K562 (cell line): ENCODE measurements at regions not wholly inside any gene's neighbourhood (a gene's known extent, or its start where the extent isn't known, plus 50 kb on each side); places are given as distances from the start of the nearest gene placed in this dataset.

ENCODE experiments used
- ATAC-seq: fragments of 200-7000 bp; cut with Tn5 transposase; 3 replicates; pipeline ENCODE4 v1.9.1; 2020; ENCODE audit warnings: moderate library complexity
- BruUV-seq: library from RNA; stranded (reverse); fragments of 400-500 nt; replicated peaks from 2 replicates; lab custom pipeline; 2021; lab: Mats Ljungman, UMichigan
- CTCF ChIA-PET: fragments of 300-600 bp; formaldehyde crosslinking; extraction: SDS; loops from one replicate; lab custom pipeline; 2021; ENCODE audit warnings: low intra/inter-chr PET ratio; lab: Yijun Ruan, JAX
- POLR2A ChIA-PET: fragments of 300-600, 350-650 bp; sonication (Branson Sonifier 250); formaldehyde crosslinking; extraction: SDS; loops from one replicate; lab custom pipeline; 2021; ENCODE audit warnings: antibody characterized with exemption, inconsistent platforms; lab: Yijun Ruan, JAX
- DNase-seq, 4 experiments: peaks; one replicate each; pipeline versions ENCODE4 v3.0.0 to v3.0.0-alpha.2; 2011 to 2018; ENCODE audit warnings: low spot score in 3 of 4, mixed read lengths in 3 of 4; ENCODE audit errors: extremely low read depth in 1 of 4
- FAIRE-seq: peaks from 2 replicates; lab custom pipeline; 2011; peaks lifted over from hg19 to GRCh38; lab: Jason Lieb, UNC
- H2AFZ ChIP-seq: 2 replicates; pipeline ENCODE4 v1.6.0; 2011; ENCODE audit warnings: low read depth, low read length, control low read depth, inconsistent platforms
- H3K27ac ChIP-seq: fragments of 200-600 bp; 3 replicates; pipeline ENCODE4 v1.8.0; 2011; ENCODE audit warnings: low read depth, mild to moderate bottlenecking, control low read depth, inconsistent platforms, low read length, moderate library complexity, mixed read lengths; ENCODE audit errors: extremely low read depth
- H3K27me3 ChIP-seq, 2 experiments: fragments of 300-600 bp in 1 of 2; 2 replicates in 1 of 2; 3 replicates in 1 of 2; pipeline versions ENCODE4 v1.6.0 to v1.8.0; 2011; ENCODE audit warnings: inconsistent platforms in 2 of 2, low read length in 2 of 2, mild to moderate bottlenecking in 1 of 2, mixed read lengths in 1 of 2, moderate library complexity in 1 of 2; ENCODE audit not compliant: control insufficient read depth in 2 of 2, insufficient read depth in 2 of 2
- H3K36me3 ChIP-seq: fragments of 300-600 bp; 3 replicates; pipeline ENCODE4 v1.8.0; 2011; ENCODE audit warnings: mild to moderate bottlenecking, low read length, inconsistent platforms; ENCODE audit not compliant: control insufficient read depth, insufficient read depth
- H3K4me1 ChIP-seq, 2 experiments: fragments of 200-600 bp in 1 of 2; replicated peaks in 1 of 2; 2 replicates in 1 of 2; 3 replicates in 1 of 2; pipeline versions ENCODE4 v1.5.1 to v1.8.0; 2011; ENCODE audit warnings: inconsistent platforms in 2 of 2, low read length in 2 of 2, mild to moderate bottlenecking in 1 of 2, mixed read lengths in 1 of 2, moderate library complexity in 1 of 2; ENCODE audit not compliant: control insufficient read depth in 2 of 2, insufficient read depth in 2 of 2
- H3K4me2 ChIP-seq: 2 replicates; pipeline ENCODE4 v1.6.1; 2011; ENCODE audit warnings: low read length, control low read depth, inconsistent platforms, mixed read lengths; ENCODE audit not compliant: insufficient read depth
- H3K4me3 ChIP-seq: fragments of 200-600 bp; sonication (generic), shearing (Covaris generic); 2 replicates; pipeline ENCODE4 v1.5.1; 2016; ENCODE audit warnings: control low read depth, inconsistent platforms
- H3K79me2 ChIP-seq: fragments of 200-600 bp; 3 replicates; pipeline ENCODE4 v1.8.0; 2011; ENCODE audit warnings: low read length, inconsistent platforms; ENCODE audit not compliant: control insufficient read depth, insufficient read depth
- H3K9ac ChIP-seq, 2 experiments: 2 replicates each; pipeline versions ENCODE4 v1.6.0 to v1.6.1; 2011; ENCODE audit warnings: low read depth in 2 of 2, low read length in 2 of 2, control low read depth in 1 of 2, inconsistent platforms in 1 of 2, mild to moderate bottlenecking in 1 of 2, mixed read lengths in 1 of 2; ENCODE audit not compliant: insufficient read depth in 1 of 2
- H3K9me1 ChIP-seq: one replicate; pipeline ENCODE4 v1.6.0; 2011; ENCODE audit warnings: inconsistent platforms, mild to moderate bottlenecking, low read length, moderate library complexity; ENCODE audit not compliant: control insufficient read depth, insufficient read depth
- H3K9me3 ChIP-seq: replicated peaks from 2 replicates; pipeline ENCODE4 v1.5.1; 2011; ENCODE audit warnings: low read depth, low read length, inconsistent platforms; ENCODE audit not compliant: control insufficient read depth, insufficient read depth
- H4K20me1 ChIP-seq: replicated peaks from 2 replicates; pipeline ENCODE4 v1.6.1; 2011; ENCODE audit warnings: low read length, inconsistent platforms, mixed read lengths; ENCODE audit not compliant: control insufficient read depth, insufficient read depth
- BACH1 ChIP-seq: fragments of 200-800 bp; sonication (Bioruptor generic); IDR thresholded peaks from 2 replicates; pipeline ENCODE4 v1.6.1; 2016; ENCODE audit warnings: missing genetic modification characterization, missing compliant biosample characterization
- CBX8 ChIP-seq: fragments of 200-600 bp; sonication (generic); IDR thresholded peaks from 2 replicates; pipeline ENCODE4 v1.6.1; 2012; ENCODE audit warnings: borderline replicate concordance, mixed run types, low read depth, mild to moderate bottlenecking, moderate library complexity, mixed read lengths, low read length, control low read depth, inconsistent platforms; ENCODE audit not compliant: poor library complexity, severe bottlenecking; ENCODE audit errors: extremely low read depth
- EHMT2 ChIP-seq: fragments of 450-650 bp; IDR thresholded peaks from 2 replicates; pipeline ENCODE4 v1.6.1; 2018; ENCODE audit warnings: antibody characterized with exemption
- ELF4 ChIP-seq: fragments of 450-650 bp; formaldehyde crosslinking; IDR thresholded peaks from 2 replicates; pipeline ENCODE4 v1.4.0; 2022; ENCODE audit warnings: missing genetic modification characterization
- HDAC6 ChIP-seq: IDR thresholded peaks from 2 replicates; pipeline ENCODE4 v1.6.1; 2012; ENCODE audit warnings: low read depth, mild to moderate bottlenecking, control low read depth, inconsistent platforms, low read length, moderate library complexity
- NBN ChIP-seq: fragments of 450-650 bp; IDR thresholded peaks from 2 replicates; pipeline ENCODE4 v1.6.1; 2016; ENCODE audit warnings: low read depth, mild to moderate bottlenecking
- POLR2B ChIP-seq: fragments of 450-650 bp; IDR thresholded peaks from 2 replicates; pipeline ENCODE4 v1.6.1; 2018; ENCODE audit warnings: low read depth; ENCODE audit not compliant: partially characterized antibody
- POLR3A ChIP-seq: IDR thresholded peaks from 2 replicates; pipeline ENCODE4 v1.6.1; 2011; ENCODE audit warnings: borderline replicate concordance, mild to moderate bottlenecking, moderate library complexity; ENCODE audit not compliant: insufficient read length, insufficient read depth; ENCODE audit errors: extremely low read depth
- SAFB2 ChIP-seq: fragments of 200-400 bp; formaldehyde crosslinking; IDR thresholded peaks from 2 replicates; pipeline ENCODE4 v1.6.1; 2018; ENCODE audit warnings: borderline replicate concordance, low read length, low read depth, moderate library complexity; ENCODE audit not compliant: severe bottlenecking
- XRCC3 ChIP-seq: fragments of 450-650 bp; IDR thresholded peaks from 2 replicates; pipeline ENCODE4 v1.6.1; 2017; ENCODE audit warnings: mild to moderate bottlenecking, moderate library complexity
- ZC3H4 ChIP-seq: sonication (generic); formaldehyde crosslinking; IDR thresholded peaks from 2 replicates; pipeline ENCODE4 v1.9.0; 2021; ENCODE audit warnings: missing genetic modification reagents, borderline replicate concordance
- ZFP36 ChIP-seq: fragments of 150-350 bp; IDR thresholded peaks from 2 replicates; pipeline ENCODE4 v1.6.1; 2018; ENCODE audit warnings: low read length, low read depth; ENCODE audit not compliant: partially characterized antibody
- ZNF217 ChIP-seq: sonication (generic); formaldehyde crosslinking; IDR thresholded peaks from 2 replicates; pipeline ENCODE4 v1.8.0; 2022; ENCODE audit warnings: mild to moderate bottlenecking, missing genetic modification reagents
- ZNF347 ChIP-seq: fragments of 450-650 bp; formaldehyde crosslinking; IDR thresholded peaks from 2 replicates; pipeline ENCODE4 v1.4.0; 2020; ENCODE audit warnings: low read depth, mild to moderate bottlenecking, moderate library complexity
- ZNF354B ChIP-seq: fragments of 250-450 bp; sonication (Bioruptor Pico); IDR thresholded peaks from 2 replicates; pipeline ENCODE4 v1.4.0; 2020
- ZNF431 ChIP-seq: sonication (generic); formaldehyde crosslinking; IDR thresholded peaks from 2 replicates; pipeline ENCODE4 v1.8.0; 2022; ENCODE audit warnings: mild to moderate bottlenecking, missing genetic modification reagents
- WGBS: fragments of 100-300 bp; shearing (Covaris generic); methylation state at CpG from one replicate; pipeline ENCODE4 v1.1.6; 2016; ENCODE audit warnings: low coverage, mixed read lengths; ENCODE audit not compliant: insufficient coverage; ENCODE audit errors: missing lambda C conversion rate; 5-methylcytosine and 5-hydroxymethylcytosine counted together
- in situ Hi-C: fragments of 300-500 bp; cut with MboI; formaldehyde crosslinking; loops from 4 replicates; pipeline ENCODE4 v1.15.0; 2018; ENCODE audit warnings: inconsistent platforms, mixed read lengths
- intact Hi-C: fragments of 100-400 bp; cut with micrococcal nuclease; formaldehyde crosslinking; loops from 2 replicates; pipeline ENCODE4 v1.14.2; 2022
- TF ChIP-seq, protein P1 (sequence below): fragments of 200-400 bp; formaldehyde crosslinking; IDR thresholded peaks from 2 replicates; pipeline ENCODE4 v1.6.1; 2017; ENCODE audit warnings: mild to moderate bottlenecking, low read depth, low read length, moderate library complexity
- TF ChIP-seq, protein P2 (sequence below): fragments of 250-450 bp; sonication (Bioruptor Pico); IDR thresholded peaks from 2 replicates; pipeline ENCODE4 v1.5.0; 2021

DNA sequence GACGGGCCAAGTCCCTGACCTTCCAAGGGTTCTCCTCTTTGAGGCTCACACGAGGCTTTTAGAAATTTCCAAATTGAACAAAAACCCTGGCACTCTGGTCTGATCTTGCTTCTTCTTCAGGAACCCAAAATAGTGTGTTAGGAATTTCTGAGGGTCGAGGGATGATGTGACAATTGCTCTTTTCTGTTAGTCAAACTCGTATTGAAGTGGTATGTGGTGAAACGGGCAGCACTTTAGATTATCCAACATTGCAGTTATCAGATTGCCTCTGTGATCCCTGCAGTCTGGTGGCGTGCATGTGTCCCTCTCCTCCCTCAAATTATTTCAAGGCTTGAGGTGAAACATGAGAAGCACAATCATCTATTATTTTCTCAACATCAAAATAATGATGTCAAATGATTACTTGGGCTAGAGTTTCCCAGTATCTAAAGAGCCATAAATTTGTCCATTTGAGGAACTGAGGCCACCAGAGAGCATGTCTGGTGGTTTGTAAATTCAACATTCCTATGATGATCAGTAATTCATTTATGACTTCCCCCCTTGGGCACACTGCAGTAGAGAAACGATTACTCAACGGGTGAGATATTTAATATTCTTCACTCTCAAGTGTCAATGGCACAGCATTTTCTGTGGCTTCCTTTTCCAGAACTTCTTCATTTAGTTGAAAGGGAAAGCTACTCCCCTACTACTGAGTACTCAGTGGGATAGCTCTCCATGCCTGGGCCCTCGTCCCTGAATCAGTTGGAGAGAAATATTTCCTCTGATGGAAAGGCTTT is 308.6 kb upstream of the MAP3K7 start (continued):
- no peak for TF ChIP-seq POLR2B
- no peak for TF ChIP-seq CBX8
- TF ChIP-seq ZC3H4: no peak
- no peak for TF ChIP-seq ZNF347
- no peak for TF ChIP-seq ZNF354B (CRISPR knock-in tag)
- no peak for TF ChIP-seq XRCC3
- TF ChIP-seq ZNF431: no peak

DNA sequence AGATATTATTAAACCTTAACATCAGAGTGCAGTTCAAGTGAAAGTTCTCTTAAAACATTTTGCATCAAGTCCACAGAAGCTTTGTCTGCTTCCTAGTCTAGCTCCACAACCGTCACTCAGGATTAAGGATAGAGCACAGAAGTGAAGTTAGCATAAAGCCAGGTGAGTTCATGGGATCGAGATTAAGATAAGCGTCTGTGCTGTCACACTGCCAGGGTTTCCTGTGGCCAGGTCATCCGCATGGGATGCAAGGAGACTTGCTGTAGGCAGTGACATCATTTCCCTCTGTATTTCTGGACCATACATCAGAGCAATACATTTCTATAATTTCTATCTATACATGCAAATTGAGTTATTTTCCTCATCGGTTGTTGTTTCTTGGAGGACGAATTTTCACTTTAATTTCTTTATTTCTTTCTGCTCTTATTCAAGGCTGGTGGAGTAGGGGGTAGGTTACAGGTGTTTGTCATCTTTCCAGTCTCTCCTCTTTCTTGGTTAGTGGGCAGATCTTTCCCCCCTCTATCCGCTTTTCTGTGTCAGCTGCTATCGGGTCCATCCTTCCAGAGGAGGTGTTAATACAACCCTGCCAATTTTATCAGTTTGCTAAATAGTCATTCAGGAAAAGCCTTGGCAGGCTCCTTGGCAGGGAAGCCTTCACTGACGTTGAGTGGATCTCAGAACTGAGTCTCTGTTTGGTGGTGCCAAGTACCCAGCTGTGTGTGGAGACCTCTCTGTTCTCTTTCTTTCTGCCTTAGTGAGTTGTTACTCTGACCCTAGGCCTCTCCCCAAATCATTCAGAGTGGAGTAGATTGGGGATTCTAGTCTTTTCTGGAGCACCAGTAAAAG is 307.6 kb upstream of the MAP3K7 start:
- no peaks in the 10 kb centered on the region for H3K27me3 ChIP-seq
- CTCF ChIA-PET: no interaction called here
- no peak overlapping the region for H3K9ac ChIP-seq
- no peak overlapping the region for H2AFZ ChIP-seq
- H4K20me1 ChIP-seq: no peaks in the 10 kb centered on the region
- DNase-seq (no peak), ATAC-seq (no peak), FAIRE-seq (no peak)
- no peaks in the 10 kb centered on the region for H3K4me1 ChIP-seq
- no peak overlapping the region for H3K4me2 ChIP-seq
- H3K79me2 ChIP-seq: no peaks in the 10 kb centered on the region
- H3K36me3 ChIP-seq: no peaks in the 10 kb centered on the region
- no peaks in the 10 kb centered on the region for H3K9me1 ChIP-seq
- no TSS peak for BruUV-seq
- WGBS: 0% methylated on average over 9 of the region's 9 CpGs
- H3K27ac ChIP-seq: no peak overlapping the region
- H3K4me3 ChIP-seq: no peak overlapping the region
- POLR2A ChIA-PET: interaction anchor here (0.6 kb wide), 1 partner anchor 312 kb away, joined by 3 read pairs; no protein-coding TSS in a partner anchor
- in situ Hi-C loops: no loop called here
- H3K9me3 ChIP-seq: no peaks in the 10 kb centered on the region
- intact Hi-C loops: no loop called here
- TF ChIP-seq SAFB2: no peak
- TF ChIP-seq ELF4 (CRISPR knock-in tag): no peak
- no peak for TF ChIP-seq POLR3A
- TF ChIP-seq ZNF217 (CRISPR knock-in tag): no peak
- TF ChIP-seq, protein P1, sequence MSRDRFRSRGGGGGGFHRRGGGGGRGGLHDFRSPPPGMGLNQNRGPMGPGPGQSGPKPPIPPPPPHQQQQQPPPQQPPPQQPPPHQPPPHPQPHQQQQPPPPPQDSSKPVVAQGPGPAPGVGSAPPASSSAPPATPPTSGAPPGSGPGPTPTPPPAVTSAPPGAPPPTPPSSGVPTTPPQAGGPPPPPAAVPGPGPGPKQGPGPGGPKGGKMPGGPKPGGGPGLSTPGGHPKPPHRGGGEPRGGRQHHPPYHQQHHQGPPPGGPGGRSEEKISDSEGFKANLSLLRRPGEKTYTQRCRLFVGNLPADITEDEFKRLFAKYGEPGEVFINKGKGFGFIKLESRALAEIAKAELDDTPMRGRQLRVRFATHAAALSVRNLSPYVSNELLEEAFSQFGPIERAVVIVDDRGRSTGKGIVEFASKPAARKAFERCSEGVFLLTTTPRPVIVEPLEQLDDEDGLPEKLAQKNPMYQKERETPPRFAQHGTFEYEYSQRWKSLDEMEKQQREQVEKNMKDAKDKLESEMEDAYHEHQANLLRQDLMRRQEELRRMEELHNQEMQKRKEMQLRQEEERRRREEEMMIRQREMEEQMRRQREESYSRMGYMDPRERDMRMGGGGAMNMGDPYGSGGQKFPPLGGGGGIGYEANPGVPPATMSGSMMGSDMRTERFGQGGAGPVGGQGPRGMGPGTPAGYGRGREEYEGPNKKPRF: no peak
- no peak for TF ChIP-seq HDAC6
- TF ChIP-seq BACH1 (tag): no peak
- TF ChIP-seq NBN: no peak
- TF ChIP-seq, protein P2, sequence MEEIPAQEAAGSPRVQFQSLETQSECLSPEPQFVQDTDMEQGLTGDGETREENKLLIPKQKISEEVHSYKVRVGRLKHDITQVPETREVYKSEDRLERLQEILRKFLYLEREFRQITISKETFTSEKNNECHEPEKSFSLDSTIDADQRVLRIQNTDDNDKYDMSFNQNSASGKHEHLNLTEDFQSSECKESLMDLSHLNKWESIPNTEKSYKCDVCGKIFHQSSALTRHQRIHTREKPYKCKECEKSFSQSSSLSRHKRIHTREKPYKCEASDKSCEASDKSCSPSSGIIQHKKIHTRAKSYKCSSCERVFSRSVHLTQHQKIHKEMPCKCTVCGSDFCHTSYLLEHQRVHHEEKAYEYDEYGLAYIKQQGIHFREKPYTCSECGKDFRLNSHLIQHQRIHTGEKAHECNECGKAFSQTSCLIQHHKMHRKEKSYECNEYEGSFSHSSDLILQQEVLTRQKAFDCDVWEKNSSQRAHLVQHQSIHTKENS (CRISPR knock-in tag): no peak
- no peak for TF ChIP-seq EHMT2
- no peak for TF ChIP-seq ZFP36
